PC-9 (cell line): ENCODE measurements at regions not wholly inside any gene's neighbourhood (a gene's known extent, or its start where the extent isn't known, plus 50 kb on each side); places are given as distances from the start of the nearest gene placed in this dataset.

ENCODE experiments used
- CTCF ChIP-seq: fragments of 200-600 bp; sonication (generic); conservative IDR thresholded peaks from 2 replicates; pipeline ENCODE4 v1.6.1; 2017; ENCODE audit warnings: mixed run types, antibody characterized with exemption, mild to moderate bottlenecking, moderate library complexity
- EZH2 ChIP-seq: fragments of 200-600 bp; sonication (generic); IDR thresholded peaks from 2 replicates; pipeline ENCODE4 v1.8.0; 2017; ENCODE audit warnings: antibody characterized with exemption, low read depth

GRCh38 chr2:242069018-242069417, 199.5 kb downstream of the RTP5 start:
- TF ChIP-seq CTCF (no peak), EZH2 (no peak)
